Stimulated activated CD4-positive, alpha-beta T cell treated with anti-CD3 and anti-CD28 coated beads, Interleukin-15, amount 100 ng/mL, for 48 hours (primary cell): ENCODE measurements at regions not wholly inside any gene's neighbourhood (a gene's known extent, or its start where the extent isn't known, plus 50 kb on each side); places are given as distances from the start of the nearest gene placed in this dataset.

ENCODE experiments used
- DNase-seq, 2 donors: peaks; one replicate each; pipeline ENCODE4 v3.0.0-alpha.2; 2020; ENCODE audit warnings: low read depth in 2 of 2

DNA sequence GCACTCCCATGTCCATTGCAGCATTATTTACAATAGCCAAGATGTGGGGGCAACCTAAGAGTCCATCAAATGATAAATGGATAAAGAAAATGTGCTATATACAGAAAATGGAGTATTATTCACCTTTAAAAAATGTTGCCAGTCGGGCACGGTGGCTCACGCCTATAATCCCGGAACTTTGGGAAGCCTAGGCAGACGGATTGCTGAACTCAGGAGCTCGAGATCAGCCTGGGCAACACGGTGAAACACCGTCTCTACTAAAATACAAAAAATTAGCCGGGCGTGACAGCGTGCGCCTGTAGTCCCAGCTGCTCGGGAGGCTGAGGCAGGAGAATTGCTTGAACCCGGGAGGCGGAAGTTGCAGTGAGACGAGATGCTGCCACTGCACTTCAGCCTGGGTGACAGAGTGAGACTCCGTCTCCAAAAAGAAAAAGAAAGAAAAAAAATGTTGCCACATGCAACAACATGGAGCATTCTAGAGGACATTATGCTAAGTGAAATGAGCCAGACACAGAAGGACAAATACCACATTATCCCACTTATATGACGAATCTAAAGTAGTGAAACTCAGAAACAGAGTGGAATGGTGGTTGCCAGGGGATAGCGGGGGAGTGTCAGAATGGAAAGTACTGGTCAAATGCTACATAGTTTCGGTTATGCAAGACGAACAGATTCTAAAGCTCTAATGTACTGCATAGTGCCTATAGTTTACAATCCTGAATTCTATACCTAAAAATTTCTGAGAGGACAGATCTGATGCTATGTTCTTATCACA lies 1385.6 kb upstream of the TMEFF2 start:
- DNase-seq: no peak

GRCh38 chr2:193566886-193567285 lies 1372.2 kb upstream of the TMEFF2 start:
- DNase-seq: no peak

GRCh38 chr2:193566276-193566675 lies 1371.5 kb upstream of the TMEFF2 start:
- no peak for DNase-seq

- no peak for DNase-seq
Measured at GRCh38 chr2:193562031-193562430, 1367.3 kb upstream of the TMEFF2 start.

GRCh38 chr2:193561054-193561453 lies 1366.3 kb upstream of the TMEFF2 start:
- no peak for DNase-seq

DNA sequence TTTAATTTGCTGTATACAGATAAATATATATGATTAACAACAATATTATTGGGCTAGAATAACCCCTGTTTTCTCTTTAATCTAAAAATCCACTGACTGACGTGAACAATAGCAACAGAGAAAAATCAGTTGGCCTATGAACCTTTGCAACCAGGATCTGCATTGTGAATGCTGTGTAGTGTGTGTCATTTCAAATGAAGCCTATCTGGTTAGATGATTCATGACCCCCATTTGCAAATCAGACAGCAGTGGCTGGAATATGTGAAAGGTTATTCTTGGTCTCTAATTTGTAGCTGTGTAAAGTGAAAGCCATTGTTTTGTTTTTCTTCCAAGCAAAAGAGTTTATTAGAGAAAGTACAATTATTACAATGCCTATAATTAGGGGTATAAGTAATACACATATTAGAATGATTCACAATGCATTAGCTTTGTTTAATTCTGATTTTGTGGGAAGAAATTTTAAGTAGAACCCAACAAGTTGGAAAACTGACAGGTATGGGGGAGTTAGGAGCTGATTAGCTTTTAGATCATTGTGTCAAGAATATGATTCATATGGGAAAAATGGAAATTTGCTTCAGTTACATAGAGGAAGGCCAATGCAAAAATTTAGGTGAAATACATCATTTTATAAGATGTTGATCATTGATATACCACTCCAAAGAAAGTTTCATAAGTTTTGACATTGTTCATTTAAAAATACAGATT lies 1362.2 kb upstream of the TMEFF2 start:
- no peak for DNase-seq

DNA sequence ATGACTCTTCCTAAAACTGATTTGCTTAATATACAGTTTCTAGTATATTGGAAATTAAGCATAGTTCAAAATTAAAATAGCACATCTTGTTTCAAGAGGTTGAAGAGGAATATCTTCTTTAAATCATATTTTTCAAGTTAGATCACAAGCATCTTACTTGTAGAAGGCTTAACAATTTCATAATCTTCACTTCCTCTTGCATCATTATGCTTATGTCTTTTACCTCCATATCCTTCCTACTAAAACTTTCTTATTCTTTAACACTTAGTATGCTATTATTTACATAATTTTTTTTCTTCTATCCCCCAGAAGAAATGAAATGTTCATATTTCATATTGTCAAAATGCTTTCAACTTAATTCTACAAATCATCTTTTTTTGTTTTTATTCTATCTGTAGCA lies 1354.9 kb upstream of the TMEFF2 start:
- DNase-seq: no peak

DNA sequence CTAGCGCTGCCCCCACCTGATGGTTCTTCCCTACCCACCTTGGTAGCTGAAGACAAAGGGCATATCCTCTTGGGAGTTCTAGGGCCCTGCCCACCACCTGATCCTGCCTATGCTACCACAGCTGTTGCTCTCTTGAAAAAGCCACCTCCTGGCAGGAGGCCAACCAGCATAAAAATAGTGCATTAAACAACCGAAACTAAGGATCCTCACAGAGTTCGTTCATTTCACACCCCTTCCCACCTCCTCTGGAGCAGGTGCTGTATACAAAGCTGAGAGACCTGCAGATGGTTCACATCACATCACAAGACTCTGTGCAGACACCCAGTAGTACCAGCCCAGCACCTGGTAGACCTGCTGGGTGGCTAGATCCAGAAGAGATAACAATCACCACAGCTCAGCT lies 1348.0 kb upstream of the TMEFF2 start:
- DNase-seq: no peak

DNA sequence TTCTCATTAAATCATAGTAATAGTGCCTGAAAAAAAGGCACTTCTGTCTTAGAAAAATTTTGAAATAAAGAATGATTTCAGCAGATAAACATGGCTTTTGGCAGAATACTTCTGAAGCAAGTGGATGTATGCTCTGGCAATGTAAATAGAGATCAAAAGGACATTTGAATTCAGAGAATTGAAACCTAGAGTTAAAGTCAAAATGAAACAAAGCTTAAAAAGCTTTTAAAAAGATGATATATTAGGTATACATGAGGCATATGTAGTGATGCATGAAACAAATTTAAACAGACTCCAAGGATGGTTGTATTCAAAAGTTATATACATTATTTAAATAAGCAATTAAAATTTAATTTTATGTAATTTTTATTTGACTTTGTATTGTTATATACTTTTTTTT lies 1344.5 kb upstream of the TMEFF2 start:
- no peak for DNase-seq

DNA sequence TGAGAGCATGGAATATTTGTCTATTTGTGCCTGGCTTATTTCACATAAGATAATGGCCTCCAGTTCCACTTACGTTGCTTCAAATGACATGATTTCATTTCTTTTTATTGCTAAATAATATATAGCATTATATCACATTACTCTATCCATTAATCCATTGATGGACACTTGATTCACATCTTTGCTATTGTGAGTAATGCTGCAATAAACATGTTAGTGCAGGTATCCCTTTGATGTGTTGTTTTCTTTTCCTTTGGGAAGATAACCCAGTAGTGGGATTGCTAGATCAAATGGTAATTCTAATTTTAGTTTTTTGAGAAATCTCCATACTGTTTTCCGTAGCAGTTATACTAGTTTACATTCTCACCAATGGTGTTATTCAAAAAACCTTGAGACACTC lies 1343.3 kb upstream of the TMEFF2 start:
- DNase-seq: no peak

- no peak for DNase-seq
Measured at GRCh38 chr2:193537531-193537930, 1342.8 kb upstream of the TMEFF2 start.

- DNase-seq: no peak
Measured at GRCh38 chr2:193528458-193528857, 1333.7 kb upstream of the TMEFF2 start.

- DNase-seq: no peak
Measured at GRCh38 chr2:193527146-193527545, 1332.4 kb upstream of the TMEFF2 start.

DNA sequence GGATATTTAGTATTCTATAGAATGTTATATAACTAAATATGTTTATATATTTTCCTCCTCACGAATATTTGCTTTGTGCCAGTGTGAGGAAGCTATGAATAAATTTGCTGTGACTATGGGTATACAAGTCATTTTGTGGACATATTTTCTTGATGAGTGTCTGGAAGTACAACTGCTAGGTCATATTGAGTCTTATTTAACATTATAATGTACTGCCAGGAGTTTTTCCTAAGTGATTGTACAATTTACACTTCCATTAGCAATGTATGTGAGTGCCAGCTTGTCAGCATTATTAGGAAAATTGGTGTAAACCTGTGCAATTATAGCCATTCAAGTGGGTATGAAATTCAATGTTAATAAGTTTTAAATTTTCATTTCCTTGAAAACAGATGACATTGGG lies 1328.9 kb upstream of the TMEFF2 start:
- DNase-seq: no peak

- no peak for DNase-seq
Measured at GRCh38 chr2:193521523-193521922, 1326.8 kb upstream of the TMEFF2 start.

DNA sequence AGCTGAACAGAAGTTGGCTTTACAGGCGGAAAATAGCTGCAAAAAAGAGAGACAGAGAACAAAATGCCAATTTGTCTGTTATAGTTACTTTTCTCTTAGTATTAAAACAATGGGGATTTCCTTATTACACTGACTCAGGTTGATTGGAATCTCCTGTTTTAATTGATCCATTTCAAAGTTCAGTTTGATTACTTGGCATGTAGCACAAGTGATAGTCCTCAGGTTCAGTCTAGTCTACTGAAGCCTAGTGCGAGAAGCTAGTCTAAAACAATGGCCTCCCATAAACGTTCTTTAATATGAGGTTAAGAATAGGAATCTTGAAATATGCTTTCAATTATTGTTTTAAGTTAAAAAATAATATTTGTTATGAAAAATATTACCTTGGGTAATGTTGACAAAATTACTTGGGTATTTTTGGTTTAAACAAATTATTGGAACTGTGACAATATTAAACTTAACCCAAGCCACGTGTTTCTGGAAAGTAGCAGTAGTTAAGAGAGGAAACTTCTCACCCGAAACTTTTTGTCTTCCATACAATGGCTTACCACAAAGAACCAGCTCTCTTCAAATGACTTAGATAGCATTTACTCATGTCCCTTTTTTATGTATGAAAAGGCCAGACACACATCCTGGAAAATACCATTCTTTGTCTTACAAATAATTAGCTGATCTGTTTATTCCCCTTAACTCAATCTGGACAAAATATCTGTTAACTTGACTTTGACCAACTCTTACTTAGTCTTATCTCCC lies 1326.2 kb upstream of the TMEFF2 start:
- DNase-seq: no peak

DNA sequence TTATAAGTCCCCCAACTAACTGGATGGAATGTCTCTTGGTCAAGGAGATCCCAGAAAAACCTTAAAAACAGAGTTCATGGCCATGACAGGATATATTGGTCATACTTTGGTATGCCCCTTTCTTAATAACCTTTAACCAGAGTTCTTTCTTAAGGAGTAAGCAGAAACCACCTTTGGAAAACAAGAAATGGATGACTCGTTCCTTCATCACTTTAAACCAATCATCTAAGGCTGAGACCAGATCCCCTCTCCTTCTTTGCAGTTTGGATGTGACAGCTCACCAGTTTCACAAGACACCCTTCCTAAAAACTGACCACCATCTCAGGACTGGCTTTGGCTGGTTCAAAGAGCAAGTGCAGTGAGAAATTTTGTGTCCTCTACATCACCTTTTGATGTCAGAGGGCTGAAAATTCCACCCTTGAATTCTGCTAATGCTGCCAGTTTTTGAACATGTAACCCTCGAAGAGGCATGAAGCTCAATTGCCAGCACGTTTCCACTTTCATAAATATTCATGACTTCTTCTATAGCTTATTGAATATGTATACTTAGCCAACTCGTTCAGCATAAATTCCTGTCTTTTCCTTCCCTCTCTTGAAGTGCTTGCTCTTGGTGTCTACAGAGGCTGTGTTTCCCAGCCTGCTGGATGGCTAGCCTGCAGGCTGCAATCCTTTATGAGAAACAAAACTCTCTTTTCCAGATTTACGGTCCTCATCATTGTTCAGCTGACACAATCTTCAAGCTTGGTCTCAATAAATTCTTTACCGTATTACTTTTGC lies 1323.5 kb upstream of the TMEFF2 start:
- no peak for DNase-seq

DNA sequence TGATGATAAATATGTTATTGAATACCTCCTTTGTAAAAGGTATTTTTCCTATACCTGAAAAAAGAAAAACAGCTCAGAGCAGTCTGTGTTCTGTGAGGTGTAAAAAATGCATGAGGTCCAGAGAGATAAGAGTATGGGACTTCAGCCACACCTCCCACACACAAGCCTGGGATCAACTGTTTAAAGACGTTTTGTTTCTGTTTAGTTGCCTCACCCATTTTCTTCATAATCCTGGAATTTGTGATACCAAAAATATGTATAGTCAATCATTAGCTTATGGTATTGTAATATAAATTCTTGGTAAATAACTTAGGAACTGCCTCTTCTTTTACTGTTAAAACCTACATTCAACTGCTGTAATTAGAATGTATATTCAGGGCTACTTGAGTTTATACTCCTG lies 1322.9 kb upstream of the TMEFF2 start:
- no peak for DNase-seq

- no peak for DNase-seq
Measured at GRCh38 chr2:193506035-193506434, 1311.3 kb upstream of the TMEFF2 start.

DNA sequence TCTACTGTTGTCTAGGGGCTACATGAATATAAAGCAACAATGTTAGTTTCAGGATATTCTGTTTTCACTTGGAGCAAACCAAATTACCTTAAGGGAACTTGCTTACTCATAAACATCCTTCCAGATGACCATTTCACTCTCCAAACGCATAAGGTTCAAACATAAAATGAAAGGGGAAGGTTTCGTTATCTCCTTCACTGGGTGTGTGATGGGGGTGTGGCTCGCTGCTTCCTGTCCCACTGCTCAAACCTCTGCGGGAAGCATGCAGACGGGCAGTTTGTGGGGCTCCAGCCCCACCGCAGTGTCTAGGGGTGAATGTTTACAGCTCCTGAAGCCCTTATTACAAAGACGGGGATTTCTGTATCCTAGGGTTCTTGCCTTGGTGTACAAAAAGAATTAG lies 1310.9 kb upstream of the TMEFF2 start:
- no peak for DNase-seq

DNA sequence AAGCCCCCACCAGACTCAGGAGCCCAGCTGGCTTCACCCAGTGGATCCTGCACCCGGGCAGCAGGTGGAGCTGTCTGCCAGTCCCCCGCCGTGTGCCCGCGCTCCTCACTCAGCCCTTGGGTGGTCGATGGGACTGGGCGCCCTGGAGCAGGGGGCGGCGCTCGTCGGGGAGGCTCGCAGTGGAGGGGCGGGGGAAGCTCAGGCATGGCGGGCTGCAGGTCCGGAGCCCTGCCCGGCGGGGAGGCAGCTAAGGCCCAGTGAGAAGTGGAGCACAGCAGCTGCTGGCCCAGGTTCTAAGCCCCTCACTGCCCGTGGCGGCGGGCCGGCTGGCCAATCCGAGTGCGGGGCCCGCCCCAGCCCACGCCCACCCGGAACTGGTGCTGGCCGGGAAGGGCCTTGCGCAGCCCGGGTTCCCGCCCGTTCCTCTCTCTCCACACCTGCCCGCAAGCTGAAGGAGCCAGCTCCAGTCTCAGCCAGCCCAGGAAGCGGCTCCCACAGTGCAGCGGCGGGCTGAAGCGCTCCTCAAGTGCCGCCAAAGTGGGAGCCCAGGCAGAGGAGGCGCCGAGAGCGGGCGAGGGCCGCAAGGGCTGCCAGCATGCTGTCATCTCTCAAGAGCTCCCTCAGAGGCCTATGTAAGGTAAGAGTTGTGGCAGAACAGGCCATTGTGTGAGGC lies 1307.8 kb upstream of the TMEFF2 start:
- DNase-seq: no peak
